OCI-LY3 (cell line): ENCODE measurements at regions not wholly inside any gene's neighbourhood (a gene's known extent, or its start where the extent isn't known, plus 50 kb on each side); places are given as distances from the start of the nearest gene placed in this dataset.

Experiments
- CTCF ChIP-seq: fragments of 200-600, 300-600 bp; sonication (generic); IDR thresholded peaks from 2 replicates; pipeline ENCODE4 v1.5.1; 2014; ENCODE audit warnings: antibody characterized with exemption, low read length, low read depth
- EZH2phosphoT487 ChIP-seq: fragments of 200-600 bp; shearing (Covaris generic); IDR thresholded peaks from 2 replicates; pipeline ENCODE4 v1.6.1; 2018; ENCODE audit warnings: antibody characterized with exemption, mixed run types, low read depth

GRCh38 chr12:114750917-114751316 is 66.9 kb upstream of the TBX3 start:
- TF ChIP-seq CTCF (no peak), EZH2phosphoT487 (no peak)
